ENCODE measurements at regions not wholly inside any gene's neighbourhood (a gene's known extent, or its start where the extent isn't known, plus 50 kb on each side); places are given as distances from the start of the nearest gene placed in this dataset.

DNA sequence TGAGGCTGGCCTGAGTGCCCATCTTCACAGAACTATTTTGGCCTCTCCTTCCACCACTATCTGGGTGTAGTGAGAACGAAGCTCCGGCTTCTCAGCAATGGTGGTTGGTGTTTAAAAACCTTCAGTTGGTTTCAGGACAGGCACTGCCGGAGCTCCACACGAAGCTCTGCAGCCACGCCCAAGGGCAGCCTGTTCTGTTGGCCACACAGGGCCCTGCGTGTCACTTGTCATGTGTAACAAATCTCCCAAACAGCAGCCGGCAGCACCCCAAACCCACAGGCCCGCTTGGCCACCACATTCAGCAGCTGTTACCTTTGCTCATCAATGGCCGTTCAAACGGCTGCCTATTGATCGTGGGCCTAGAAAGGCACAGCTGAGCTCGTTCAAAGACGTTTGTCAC lies 97.5 kb downstream of the ERMARD start:
- TF ChIP-seq EP300 (IDR thresholded peaks at IDR 0.05) (no peak), POLR2A (IDR thresholded peaks at IDR 0.05) (no peak), POLR2AphosphoS5 (IDR thresholded peaks at IDR 0.05) (no peak)
- TF ChIP-seq, protein P1, sequence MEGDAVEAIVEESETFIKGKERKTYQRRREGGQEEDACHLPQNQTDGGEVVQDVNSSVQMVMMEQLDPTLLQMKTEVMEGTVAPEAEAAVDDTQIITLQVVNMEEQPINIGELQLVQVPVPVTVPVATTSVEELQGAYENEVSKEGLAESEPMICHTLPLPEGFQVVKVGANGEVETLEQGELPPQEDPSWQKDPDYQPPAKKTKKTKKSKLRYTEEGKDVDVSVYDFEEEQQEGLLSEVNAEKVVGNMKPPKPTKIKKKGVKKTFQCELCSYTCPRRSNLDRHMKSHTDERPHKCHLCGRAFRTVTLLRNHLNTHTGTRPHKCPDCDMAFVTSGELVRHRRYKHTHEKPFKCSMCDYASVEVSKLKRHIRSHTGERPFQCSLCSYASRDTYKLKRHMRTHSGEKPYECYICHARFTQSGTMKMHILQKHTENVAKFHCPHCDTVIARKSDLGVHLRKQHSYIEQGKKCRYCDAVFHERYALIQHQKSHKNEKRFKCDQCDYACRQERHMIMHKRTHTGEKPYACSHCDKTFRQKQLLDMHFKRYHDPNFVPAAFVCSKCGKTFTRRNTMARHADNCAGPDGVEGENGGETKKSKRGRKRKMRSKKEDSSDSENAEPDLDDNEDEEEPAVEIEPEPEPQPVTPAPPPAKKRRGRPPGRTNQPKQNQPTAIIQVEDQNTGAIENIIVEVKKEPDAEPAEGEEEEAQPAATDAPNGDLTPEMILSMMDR (IDR thresholded peaks at IDR 0.05), result no peak

Data from gastroesophageal sphincter (tissue), 3 donors.